DND-41 (cell line): ENCODE measurements at regions not wholly inside any gene's neighbourhood (a gene's known extent, or its start where the extent isn't known, plus 50 kb on each side); places are given as distances from the start of the nearest gene placed in this dataset.

Experiments
- ATAC-seq: fragments of 200-7000 bp; cut with Tn5 transposase; 3 replicates; pipeline ENCODE4 v1.9.1; 2021; ENCODE audit warnings: low read depth; ENCODE audit not compliant: insufficient read depth
- DNase-seq: peaks from one replicate; pipeline ENCODE4 v3.0.0-alpha.2; 2020
- H2AFZ ChIP-seq: 2 replicates; pipeline ENCODE4 v1.6.0; 2012; ENCODE audit warnings: low read depth, low read length
- H3K27ac ChIP-seq: 2 replicates; pipeline ENCODE4 v1.5.1; 2012; ENCODE audit warnings: low read length, inconsistent platforms
- H3K27me3 ChIP-seq: fragments of 200-600 bp; sonication (generic); 2 replicates; pipeline ENCODE4 v1.6.0; 2012; ENCODE audit warnings: low read length, mild to moderate bottlenecking, inconsistent platforms; ENCODE audit not compliant: insufficient read depth, poor library complexity
- H3K36me3 ChIP-seq: 2 replicates; pipeline ENCODE4 v1.5.1; 2012; ENCODE audit warnings: low read length, inconsistent platforms; ENCODE audit not compliant: insufficient read depth
- H3K4me1 ChIP-seq: 2 replicates; pipeline ENCODE4 v1.5.1; 2012; ENCODE audit warnings: mild to moderate bottlenecking, low read length; ENCODE audit not compliant: insufficient read depth
- H3K4me2 ChIP-seq: 2 replicates; pipeline ENCODE4 v1.6.0; 2012; ENCODE audit warnings: mild to moderate bottlenecking, moderate library complexity, low read length, inconsistent platforms; ENCODE audit not compliant: insufficient read depth
- H3K4me3 ChIP-seq, 2 experiments: fragments of 200-600 bp in 1 of 2; shearing (Covaris generic) in 1 of 2; 2 replicates each; pipeline ENCODE4 v1.5.1; 2012 to 2016; ENCODE audit warnings: inconsistent platforms in 2 of 2, low read length in 2 of 2, mild to moderate bottlenecking in 2 of 2, low read depth in 1 of 2, moderate library complexity in 1 of 2
- H3K79me2 ChIP-seq: 2 replicates; pipeline ENCODE4 v1.6.0; 2012; ENCODE audit warnings: low read length, inconsistent platforms; ENCODE audit not compliant: insufficient read depth
- H3K9ac ChIP-seq: 2 replicates; pipeline ENCODE4 v1.6.0; 2012; ENCODE audit warnings: low read depth, mild to moderate bottlenecking, inconsistent platforms, low read length, moderate library complexity
- H3K9me3 ChIP-seq: 2 replicates; pipeline ENCODE4 v1.5.1; 2012; ENCODE audit warnings: low read length, moderate library complexity, mild to moderate bottlenecking, inconsistent platforms; ENCODE audit not compliant: insufficient read depth, severe bottlenecking
- H4K20me1 ChIP-seq: 2 replicates; pipeline ENCODE4 v1.6.0; 2012; ENCODE audit warnings: low read length; ENCODE audit not compliant: insufficient read depth
- EZH2 ChIP-seq: IDR thresholded peaks from 3 replicates; pipeline ENCODE4 v1.6.1; 2012; ENCODE audit warnings: borderline replicate concordance, low read depth, mild to moderate bottlenecking, moderate library complexity, low read length, inconsistent platforms; ENCODE audit not compliant: severe bottlenecking
- TF ChIP-seq, protein P1 (sequence below): IDR thresholded peaks from 2 replicates; pipeline ENCODE4 v1.5.1; 2012; ENCODE audit warnings: borderline replicate concordance, low read length, moderate library complexity, mild to moderate bottlenecking; ENCODE audit not compliant: poor library complexity, severe bottlenecking; ENCODE audit errors: extremely low read depth

DNA sequence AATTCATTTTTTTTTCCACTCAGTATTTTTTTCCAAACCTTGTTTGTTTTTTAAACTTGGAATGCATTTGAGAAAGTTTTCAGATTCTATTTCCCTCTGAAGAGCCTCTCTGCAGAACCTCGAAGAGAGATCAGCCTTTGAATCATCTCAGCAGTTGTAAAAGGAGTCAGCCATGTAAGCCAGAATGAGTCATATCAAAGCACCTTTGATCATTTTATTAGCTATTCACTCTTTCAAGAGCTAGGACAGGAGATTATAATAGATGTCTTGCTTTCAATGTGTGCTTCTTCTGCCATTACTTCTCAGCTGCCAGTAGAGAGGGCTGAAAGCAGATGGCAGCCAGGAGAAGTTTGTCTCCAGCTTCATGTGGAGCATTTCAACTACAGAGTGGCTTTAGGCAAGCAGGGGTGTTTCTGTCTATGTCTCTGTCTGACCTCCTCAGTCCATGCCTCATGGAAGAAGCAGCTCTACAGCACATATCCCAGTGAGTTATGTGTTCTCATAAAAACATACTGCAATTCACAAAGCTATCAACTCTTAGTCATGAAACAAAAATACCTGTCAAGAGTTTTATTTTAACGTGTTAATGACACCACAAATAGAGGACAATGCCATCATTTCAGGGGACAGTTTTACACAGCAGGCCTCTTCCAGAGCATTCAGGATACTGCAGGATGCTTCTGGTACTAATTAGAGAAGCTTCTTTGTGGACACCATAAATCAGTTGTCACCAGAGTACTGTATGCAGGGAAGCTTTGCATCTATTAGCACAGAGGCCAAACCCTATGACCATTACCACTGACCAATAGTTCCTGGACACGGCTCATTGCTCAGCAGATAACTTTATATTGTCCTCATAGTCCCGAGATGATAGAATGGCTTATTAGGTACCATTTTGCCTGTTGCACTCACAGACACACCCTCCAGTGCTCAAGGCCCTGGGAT lies 94.3 kb downstream of the NHLRC3 start:
- TF ChIP-seq, protein P1, sequence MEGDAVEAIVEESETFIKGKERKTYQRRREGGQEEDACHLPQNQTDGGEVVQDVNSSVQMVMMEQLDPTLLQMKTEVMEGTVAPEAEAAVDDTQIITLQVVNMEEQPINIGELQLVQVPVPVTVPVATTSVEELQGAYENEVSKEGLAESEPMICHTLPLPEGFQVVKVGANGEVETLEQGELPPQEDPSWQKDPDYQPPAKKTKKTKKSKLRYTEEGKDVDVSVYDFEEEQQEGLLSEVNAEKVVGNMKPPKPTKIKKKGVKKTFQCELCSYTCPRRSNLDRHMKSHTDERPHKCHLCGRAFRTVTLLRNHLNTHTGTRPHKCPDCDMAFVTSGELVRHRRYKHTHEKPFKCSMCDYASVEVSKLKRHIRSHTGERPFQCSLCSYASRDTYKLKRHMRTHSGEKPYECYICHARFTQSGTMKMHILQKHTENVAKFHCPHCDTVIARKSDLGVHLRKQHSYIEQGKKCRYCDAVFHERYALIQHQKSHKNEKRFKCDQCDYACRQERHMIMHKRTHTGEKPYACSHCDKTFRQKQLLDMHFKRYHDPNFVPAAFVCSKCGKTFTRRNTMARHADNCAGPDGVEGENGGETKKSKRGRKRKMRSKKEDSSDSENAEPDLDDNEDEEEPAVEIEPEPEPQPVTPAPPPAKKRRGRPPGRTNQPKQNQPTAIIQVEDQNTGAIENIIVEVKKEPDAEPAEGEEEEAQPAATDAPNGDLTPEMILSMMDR: no peak
- no peak overlapping the region for H2AFZ ChIP-seq
- no peak for ATAC-seq
- no peaks in the 10 kb centered on the region for H3K27me3 ChIP-seq
- H3K27ac ChIP-seq: no peak overlapping the region
- H4K20me1 ChIP-seq: no peaks in the 10 kb centered on the region
- H3K9ac ChIP-seq: no peak overlapping the region
- no peak overlapping the region for H3K4me2 ChIP-seq
- H3K36me3 ChIP-seq: no peaks in the 10 kb centered on the region
- H3K4me3 ChIP-seq: no peak overlapping the region
- no peak for DNase-seq
- H3K4me1 ChIP-seq: no peaks in the 10 kb centered on the region
- no peaks in the 10 kb centered on the region for H3K79me2 ChIP-seq
- H3K9me3 ChIP-seq: no peaks in the 10 kb centered on the region

DNA sequence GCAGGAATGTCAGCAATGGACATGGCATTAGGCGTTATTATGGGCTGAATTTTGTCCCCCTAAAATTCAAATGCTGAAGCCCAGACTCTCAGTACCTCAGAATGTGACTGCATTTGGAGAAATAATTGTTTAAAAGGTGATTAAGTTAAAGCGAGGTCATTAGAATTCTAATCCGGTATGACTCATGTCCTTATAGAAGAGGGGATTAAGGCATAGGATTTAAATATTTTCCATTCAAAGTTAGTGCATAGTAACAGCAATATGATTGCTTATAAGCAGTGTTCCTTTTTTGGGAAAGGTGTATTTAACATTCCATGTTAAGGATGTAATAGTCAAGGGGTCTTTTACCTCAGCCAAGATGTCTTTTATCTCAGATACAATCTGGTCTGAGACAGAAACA lies 95.5 kb downstream of the NHLRC3 start:
- H3K4me1 ChIP-seq: no peaks in the 10 kb centered on the region
- H4K20me1 ChIP-seq: no peaks in the 10 kb centered on the region
- H3K4me3 ChIP-seq: no peak overlapping the region
- TF ChIP-seq EZH2: no peak
- TF ChIP-seq, protein P1: no peak
- no peak overlapping the region for H3K9ac ChIP-seq
- H3K27ac ChIP-seq: no peak overlapping the region
- DNase-seq (no peak), ATAC-seq (no peak)
- no peaks in the 10 kb centered on the region for H3K9me3 ChIP-seq
- H3K36me3 ChIP-seq: no peaks in the 10 kb centered on the region
- no peaks in the 10 kb centered on the region for H3K79me2 ChIP-seq
- no peak overlapping the region for H2AFZ ChIP-seq
- no peaks in the 10 kb centered on the region for H3K27me3 ChIP-seq
- no peak overlapping the region for H3K4me2 ChIP-seq

GRCh38 chr13:39134574-39134973 lies 96.3 kb downstream of the NHLRC3 start:
- Histone ChIP-seq H3K9me3 (no peaks in the 10 kb centered on the region), H3K27me3 (no peaks in the 10 kb centered on the region), H2AFZ (no peak overlapping the region), H3K4me2 (no peak overlapping the region), H3K79me2 (no peaks in the 10 kb centered on the region), H3K27ac (no peak overlapping the region), H4K20me1 (no peaks in the 10 kb centered on the region), H3K4me1 (no peaks in the 10 kb centered on the region), H3K4me3 (no peak overlapping the region), H3K9ac (no peak overlapping the region), H3K36me3 (no peaks in the 10 kb centered on the region)
- ATAC-seq (no peak), DNase-seq (no peak)
- TF ChIP-seq, protein P1: no peak
- TF ChIP-seq EZH2: no peak
